ENCODE measurements at regions not wholly inside any gene's neighbourhood (a gene's known extent, or its start where the extent isn't known, plus 50 kb on each side); places are given as distances from the start of the nearest gene placed in this dataset.
"Not testable (repeated sequence)": the region's sequence is repeated elsewhere in the genome, so short reads cannot be mapped to it uniquely, and the experiment has no call there.

- DNase-seq (ENCODE audit: low read depth): no peak
Observed at GRCh38 chr5:173423452-173424117, 95.4 kb upstream of the STC2 start.

- DNase-seq (ENCODE audit: low read depth): no peak
Observed at GRCh38 chr5:173420108-173420507, 91.9 kb upstream of the STC2 start.

GRCh38 chr5:173413471-173413982 lies 85.3 kb upstream of the STC2 start:
- DNase-seq (ENCODE audit: low read depth): no peak

GRCh38 chr5:173412566-173412965 lies 84.4 kb upstream of the STC2 start:
- DNase-seq (ENCODE audit: low read depth): no peak

- DNase-seq (ENCODE audit: low read depth): no peak
Observed at GRCh38 chr5:173411791-173412555, 83.8 kb upstream of the STC2 start.

GRCh38 chr5:173410459-173411233 lies 82.4 kb upstream of the STC2 start:
- no peak for DNase-seq (ENCODE audit: low read depth)

- DNase-seq (ENCODE audit: low read depth): no peak
Observed at GRCh38 chr5:173408946-173409345, 80.7 kb upstream of the STC2 start.

GRCh38 chr5:173399851-173400250 lies 71.6 kb upstream of the STC2 start:
- DNase-seq (ENCODE audit: low read depth): no peak

GRCh38 chr5:173397516-173397915 lies 69.3 kb upstream of the STC2 start:
- no peak for DNase-seq (ENCODE audit: low read depth)

GRCh38 chr5:173396311-173396993 lies 68.2 kb upstream of the STC2 start:
- no peak for DNase-seq (ENCODE audit: low read depth)

- DNase-seq (ENCODE audit: low read depth): no peak
Observed at GRCh38 chr5:173395933-173396308, 67.7 kb upstream of the STC2 start.

GRCh38 chr5:173395257-173395932 lies 67.2 kb upstream of the STC2 start:
- DNase-seq (ENCODE audit: low read depth): peak; percentile 12

GRCh38 chr5:173394701-173395100 lies 66.5 kb upstream of the STC2 start:
- DNase-seq (ENCODE audit: low read depth): no peak

GRCh38 chr5:173392172-173392571 lies 64.0 kb upstream of the STC2 start:
- DNase-seq (ENCODE audit: low read depth): no peak

GRCh38 chr5:173391031-173391430 lies 62.8 kb upstream of the STC2 start:
- no peak for DNase-seq (ENCODE audit: low read depth)

GRCh38 chr5:173387293-173387692 lies 59.1 kb upstream of the STC2 start:
- not testable (repeated sequence) for DNase-seq (ENCODE audit: low read depth)

GRCh38 chr5:173385832-173386360 lies 57.7 kb upstream of the STC2 start:
- no peak for DNase-seq (ENCODE audit: low read depth)

GRCh38 chr5:173383711-173384110 lies 55.5 kb upstream of the STC2 start:
- no peak for DNase-seq (ENCODE audit: low read depth)

- DNase-seq (ENCODE audit: low read depth): no peak
Observed at GRCh38 chr5:173378727-173379126, 50.5 kb upstream of the STC2 start.
